Breast epithelium (tissue), 3 donors: ENCODE measurements at regions not wholly inside any gene's neighbourhood (a gene's known extent, or its start where the extent isn't known, plus 50 kb on each side); places are given as distances from the start of the nearest gene placed in this dataset.

Experiments
- POLR2AphosphoS5 ChIP-seq, 3 donors: sonication (generic); formaldehyde crosslinking; IDR thresholded peaks; one replicate each; pipeline ENCODE4 v1.6.1; 2017; ENCODE audit warnings: antibody characterized with exemption in 3 of 3
- TF ChIP-seq, protein P1 (sequence below), 3 donors: fragments of 450-650 bp; IDR thresholded peaks; one replicate each; pipeline ENCODE4 v1.5.1; 2016 to 2017; ENCODE audit warnings: antibody characterized with exemption in 3 of 3, mild to moderate bottlenecking in 3 of 3, moderate library complexity in 3 of 3

DNA sequence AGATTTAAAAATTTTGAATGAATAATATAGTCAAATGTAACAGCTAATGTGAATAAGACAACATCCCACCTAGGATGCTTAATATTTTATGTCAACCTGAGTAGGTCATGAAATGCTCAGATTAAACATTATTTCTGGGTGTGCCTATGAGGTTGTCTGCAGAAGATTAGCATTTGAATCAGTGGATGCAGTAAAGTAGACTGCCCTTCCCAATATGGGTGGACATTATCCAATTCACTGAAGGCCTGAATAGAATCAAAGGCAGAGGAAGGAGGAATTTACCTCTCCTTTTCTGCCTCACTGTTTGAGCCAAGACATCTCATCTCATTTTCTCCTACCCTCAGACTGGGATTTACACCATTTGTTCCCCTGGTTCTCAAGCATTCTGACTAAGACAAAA, 1582.3 kb downstream of the EFNA5 start:
- TF ChIP-seq, protein P1, sequence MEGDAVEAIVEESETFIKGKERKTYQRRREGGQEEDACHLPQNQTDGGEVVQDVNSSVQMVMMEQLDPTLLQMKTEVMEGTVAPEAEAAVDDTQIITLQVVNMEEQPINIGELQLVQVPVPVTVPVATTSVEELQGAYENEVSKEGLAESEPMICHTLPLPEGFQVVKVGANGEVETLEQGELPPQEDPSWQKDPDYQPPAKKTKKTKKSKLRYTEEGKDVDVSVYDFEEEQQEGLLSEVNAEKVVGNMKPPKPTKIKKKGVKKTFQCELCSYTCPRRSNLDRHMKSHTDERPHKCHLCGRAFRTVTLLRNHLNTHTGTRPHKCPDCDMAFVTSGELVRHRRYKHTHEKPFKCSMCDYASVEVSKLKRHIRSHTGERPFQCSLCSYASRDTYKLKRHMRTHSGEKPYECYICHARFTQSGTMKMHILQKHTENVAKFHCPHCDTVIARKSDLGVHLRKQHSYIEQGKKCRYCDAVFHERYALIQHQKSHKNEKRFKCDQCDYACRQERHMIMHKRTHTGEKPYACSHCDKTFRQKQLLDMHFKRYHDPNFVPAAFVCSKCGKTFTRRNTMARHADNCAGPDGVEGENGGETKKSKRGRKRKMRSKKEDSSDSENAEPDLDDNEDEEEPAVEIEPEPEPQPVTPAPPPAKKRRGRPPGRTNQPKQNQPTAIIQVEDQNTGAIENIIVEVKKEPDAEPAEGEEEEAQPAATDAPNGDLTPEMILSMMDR (IDR thresholded peaks at IDR 0.05) = no peak
- no peak for TF ChIP-seq POLR2AphosphoS5 (IDR thresholded peaks at IDR 0.05)
